ENCODE measurements at regions not wholly inside any gene's neighbourhood (a gene's known extent, or its start where the extent isn't known, plus 50 kb on each side); places are given as distances from the start of the nearest gene placed in this dataset.

DNA sequence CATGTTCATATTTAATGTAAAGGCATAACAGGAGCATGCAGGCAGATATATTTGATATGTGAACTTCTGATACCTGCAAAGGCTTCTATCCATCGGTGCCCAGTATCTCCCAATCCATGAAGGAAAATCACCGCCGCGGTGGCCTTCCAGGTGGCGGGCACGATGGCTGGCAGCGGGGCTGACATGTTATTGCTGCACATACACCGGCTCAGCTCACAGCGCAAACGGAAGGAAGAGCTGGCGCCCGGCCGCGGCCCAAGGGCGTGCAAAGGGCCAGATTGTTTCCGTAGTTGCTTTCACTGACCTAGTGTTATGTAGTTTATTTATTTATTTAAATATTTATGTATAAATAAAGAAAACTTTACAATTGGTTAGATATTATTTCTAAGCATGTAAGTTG is 322.7 kb upstream of the PITX2 start:
- no peaks in the 10 kb centered on the region for H3K27me3 Mint-ChIP-seq
- POLR2A ChIA-PET, result no interaction called here
- H3K36me3 Mint-ChIP-seq, result no peaks in the 10 kb centered on the region
- DNase-seq (no peak), ATAC-seq (ENCODE audit: low read depth) (no peak)
- no peak overlapping the region for H3K4me3 Mint-ChIP-seq
- no peak overlapping the region for H3K27ac Mint-ChIP-seq
- H3K4me1 Mint-ChIP-seq, result no peaks in the 10 kb centered on the region
- H3K9me3 Mint-ChIP-seq, result no peaks in the 10 kb centered on the region

DNA sequence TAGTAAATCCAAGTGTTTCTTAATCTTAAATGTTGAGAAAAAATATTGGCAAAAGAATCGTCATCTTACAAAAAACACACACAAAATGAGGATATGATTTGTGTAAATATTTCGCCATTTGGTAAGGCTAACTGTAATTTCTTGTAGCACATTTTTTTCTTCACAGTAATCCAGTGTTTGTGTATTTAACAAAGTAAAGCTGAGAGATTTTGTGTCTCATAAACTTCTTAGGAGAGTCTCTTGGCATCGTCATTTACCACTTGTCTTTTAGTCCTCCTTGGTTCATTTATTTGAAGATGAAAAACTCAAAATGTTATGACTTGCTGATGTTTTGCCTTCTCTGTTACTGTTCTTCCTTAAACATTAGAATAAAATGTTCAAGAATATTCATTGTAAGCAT is 326.7 kb upstream of the PITX2 start:
- no peak overlapping the region for H3K4me3 Mint-ChIP-seq
- ATAC-seq (ENCODE audit: low read depth) (no peak), DNase-seq (no peak)
- no peaks in the 10 kb centered on the region for H3K4me1 Mint-ChIP-seq
- POLR2A ChIA-PET, result no interaction called here
- no peaks in the 10 kb centered on the region for H3K27me3 Mint-ChIP-seq
- H3K36me3 Mint-ChIP-seq, result no peaks in the 10 kb centered on the region
- H3K9me3 Mint-ChIP-seq, result no peaks in the 10 kb centered on the region
- H3K27ac Mint-ChIP-seq, result no peak overlapping the region

DNA sequence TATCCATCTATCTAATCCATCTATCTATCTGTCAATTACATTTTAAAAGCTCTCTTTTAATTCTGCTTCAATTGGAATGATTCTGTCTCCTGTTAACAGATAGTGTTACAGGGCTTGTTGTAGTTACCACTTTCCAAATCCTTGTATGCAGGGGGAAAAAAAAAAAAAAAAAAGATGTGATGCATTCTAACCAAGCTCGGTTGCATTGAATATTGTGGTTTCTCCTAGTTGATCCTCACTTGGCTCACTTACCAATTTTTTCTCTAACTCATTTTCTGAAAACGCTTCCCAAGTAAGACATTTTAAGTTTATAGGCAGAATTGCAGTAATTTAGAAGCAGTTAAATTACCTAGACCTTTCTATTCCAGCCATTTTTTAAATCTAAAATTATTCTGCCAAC is 327.9 kb upstream of the PITX2 start:
- DNase-seq (no peak), ATAC-seq (ENCODE audit: low read depth) (no peak)
- Mint-ChIP-seq H3K4me1 (no peaks in the 10 kb centered on the region), H3K27ac (no peak overlapping the region), H3K36me3 (no peaks in the 10 kb centered on the region), H3K27me3 (no peaks in the 10 kb centered on the region), H3K4me3 (no peak overlapping the region), H3K9me3 (no peaks in the 10 kb centered on the region)
- POLR2A ChIA-PET, result no interaction called here

DNA sequence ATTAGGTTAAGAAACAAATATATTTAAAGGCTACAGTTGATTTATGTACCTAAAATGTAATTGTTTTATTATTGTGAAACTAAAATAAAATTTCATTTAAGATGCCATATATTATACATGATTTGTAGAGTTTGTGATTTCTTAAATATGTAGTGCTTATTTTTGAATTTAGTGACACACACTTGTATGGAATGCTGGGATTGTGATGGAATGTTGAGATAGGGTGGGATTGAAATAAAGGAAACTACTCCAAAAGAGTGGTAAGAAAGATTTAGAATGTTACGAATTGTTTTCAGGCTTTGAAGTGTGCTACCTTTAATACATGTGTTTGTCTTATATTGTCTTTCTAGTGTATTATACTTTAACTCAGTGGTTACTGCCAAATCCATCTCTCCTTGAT is 330.3 kb upstream of the PITX2 start:
- no peak for ATAC-seq (ENCODE audit: low read depth)
- DNase-seq, result no peak
- H3K27ac Mint-ChIP-seq, result no peak overlapping the region
- POLR2A ChIA-PET, result no interaction called here
- no peak overlapping the region for H3K4me3 Mint-ChIP-seq
- no peaks in the 10 kb centered on the region for H3K36me3 Mint-ChIP-seq
- no peaks in the 10 kb centered on the region for H3K27me3 Mint-ChIP-seq
- H3K9me3 Mint-ChIP-seq, result no peaks in the 10 kb centered on the region
- no peaks in the 10 kb centered on the region for H3K4me1 Mint-ChIP-seq

DNA sequence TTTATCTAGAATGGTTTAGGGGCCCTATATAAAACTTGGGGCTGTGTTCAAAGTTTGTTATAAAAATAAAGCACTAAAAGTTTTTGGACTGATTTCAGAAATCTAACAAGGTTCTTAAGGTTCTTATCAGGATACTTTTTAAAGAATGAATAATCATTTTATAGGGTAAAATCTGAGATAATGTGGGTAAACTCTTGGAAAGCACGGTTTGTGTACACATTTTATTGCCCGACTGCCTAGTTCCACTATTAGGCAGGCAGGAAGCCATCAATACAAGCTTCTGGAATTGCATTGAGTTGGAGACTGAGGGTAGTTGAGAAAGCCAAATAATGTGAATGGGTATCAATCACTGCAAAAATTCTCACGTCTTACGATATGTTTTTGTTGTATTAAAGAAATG is 331.0 kb upstream of the PITX2 start:
- no peaks in the 10 kb centered on the region for H3K36me3 Mint-ChIP-seq
- no peak overlapping the region for H3K4me3 Mint-ChIP-seq
- H3K27ac Mint-ChIP-seq, result no peak overlapping the region
- H3K27me3 Mint-ChIP-seq, result no peaks in the 10 kb centered on the region
- DNase-seq (no peak), ATAC-seq (ENCODE audit: low read depth) (no peak)
- H3K4me1 Mint-ChIP-seq, result no peaks in the 10 kb centered on the region
- H3K9me3 Mint-ChIP-seq, result no peaks in the 10 kb centered on the region
- POLR2A ChIA-PET, result no interaction called here

DNA sequence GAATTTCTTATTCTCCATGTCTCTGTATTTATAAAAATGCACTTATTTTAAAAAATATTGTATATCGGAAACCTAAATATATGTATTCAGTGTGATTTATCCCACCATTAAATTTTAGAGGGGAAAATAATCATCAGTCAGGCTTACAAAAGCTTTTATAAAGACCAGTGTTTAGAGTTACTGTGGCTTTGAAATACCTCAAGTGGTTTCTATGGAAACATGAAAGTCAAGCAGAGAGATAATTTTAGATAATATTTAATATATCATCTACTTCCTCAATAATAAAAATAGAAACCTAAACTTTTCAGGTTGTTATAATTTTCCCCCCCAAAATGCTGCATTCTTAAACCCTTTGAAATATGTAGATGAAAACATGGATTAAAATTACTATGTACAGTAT is 332.9 kb upstream of the PITX2 start:
- Mint-ChIP-seq H3K4me3 (no peak overlapping the region), H3K4me1 (no peaks in the 10 kb centered on the region), H3K9me3 (no peaks in the 10 kb centered on the region), H3K27ac (no peak overlapping the region), H3K27me3 (no peaks in the 10 kb centered on the region), H3K36me3 (no peaks in the 10 kb centered on the region)
- POLR2A ChIA-PET, result no interaction called here
- no peak for ATAC-seq (ENCODE audit: low read depth)
- no peak for DNase-seq

DNA sequence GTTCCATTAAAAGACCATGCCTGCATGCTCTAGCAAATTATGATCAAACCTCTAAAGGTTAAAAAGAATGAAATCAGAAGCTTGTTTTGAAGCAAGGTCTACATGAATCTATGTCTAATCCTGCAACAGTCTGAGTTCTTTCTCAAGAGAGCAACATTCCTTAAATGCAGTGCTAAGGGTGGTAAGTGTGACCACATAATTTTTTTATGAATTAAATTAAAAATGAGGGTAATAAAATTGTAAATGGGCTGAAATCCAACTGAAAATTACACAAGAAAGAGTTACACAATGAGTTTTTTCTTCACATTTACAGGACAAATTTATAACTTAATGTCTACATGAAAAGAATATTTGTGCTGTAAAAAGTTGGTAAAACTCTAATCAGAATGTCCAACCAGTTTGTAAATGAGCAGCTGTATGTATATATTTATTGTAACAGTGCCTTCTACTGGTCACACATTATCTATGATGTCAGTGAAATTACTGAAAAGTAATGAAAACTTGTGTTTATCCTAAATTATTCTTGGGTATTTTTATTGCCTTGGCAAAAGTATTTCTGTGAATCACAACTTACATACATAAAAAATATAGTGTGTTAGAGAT is 336.3 kb upstream of the PITX2 start:
- H3K9me3 Mint-ChIP-seq, result no peaks in the 10 kb centered on the region
- POLR2A ChIA-PET, result no interaction called here
- DNase-seq (no peak), ATAC-seq (ENCODE audit: low read depth) (no peak)
- no peaks in the 10 kb centered on the region for H3K27me3 Mint-ChIP-seq
- no peak overlapping the region for H3K27ac Mint-ChIP-seq
- no peak overlapping the region for H3K4me3 Mint-ChIP-seq
- H3K36me3 Mint-ChIP-seq, result no peaks in the 10 kb centered on the region
- H3K4me1 Mint-ChIP-seq, result no peaks in the 10 kb centered on the region

DNA sequence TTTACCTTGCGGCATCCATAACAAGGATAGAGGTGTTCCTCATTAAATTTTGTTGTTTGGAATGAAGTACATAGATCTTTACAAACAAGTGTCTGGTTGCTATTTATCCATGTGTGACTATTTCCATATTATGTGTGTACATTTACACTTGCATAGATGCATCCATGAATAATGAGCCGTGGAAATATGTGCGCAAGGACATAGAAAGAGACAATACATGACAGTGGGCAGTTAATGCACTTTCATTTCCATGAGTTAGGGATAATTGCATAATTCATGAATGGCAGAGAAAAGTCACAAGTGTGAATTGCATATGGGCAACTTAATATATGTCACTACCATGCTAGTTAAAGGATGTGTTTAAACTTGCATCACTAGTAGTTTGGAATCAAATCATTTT is 338.2 kb upstream of the PITX2 start:
- POLR2A ChIA-PET, result no interaction called here
- H3K4me3 Mint-ChIP-seq, result no peak overlapping the region
- ATAC-seq (ENCODE audit: low read depth) (no peak), DNase-seq (no peak)
- H3K36me3 Mint-ChIP-seq, result no peaks in the 10 kb centered on the region
- no peaks in the 10 kb centered on the region for H3K27me3 Mint-ChIP-seq
- no peak overlapping the region for H3K27ac Mint-ChIP-seq
- no peaks in the 10 kb centered on the region for H3K9me3 Mint-ChIP-seq
- no peaks in the 10 kb centered on the region for H3K4me1 Mint-ChIP-seq

DNA sequence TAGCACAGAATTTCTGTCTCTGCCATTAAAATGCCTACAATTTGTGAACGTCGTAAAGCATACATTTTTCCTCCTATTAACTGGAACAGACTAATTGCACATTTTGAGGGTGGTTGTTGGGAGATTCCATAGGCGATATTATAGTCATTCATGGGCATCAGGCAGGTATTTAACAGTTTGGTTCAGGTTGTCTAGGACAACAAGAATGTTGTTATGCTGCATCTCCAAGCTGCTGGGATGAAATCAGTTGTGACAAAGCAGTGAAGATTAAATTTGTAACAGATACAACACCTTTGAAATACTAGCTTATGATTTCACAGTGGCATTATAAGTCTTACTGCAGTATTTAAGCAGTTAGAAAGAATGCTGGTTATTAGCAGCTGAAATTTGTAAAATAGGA is 339.7 kb upstream of the PITX2 start:
- ATAC-seq (ENCODE audit: low read depth) (no peak), DNase-seq (no peak)
- no peaks in the 10 kb centered on the region for H3K9me3 Mint-ChIP-seq
- no peak overlapping the region for H3K27ac Mint-ChIP-seq
- POLR2A ChIA-PET, result no interaction called here
- no peaks in the 10 kb centered on the region for H3K36me3 Mint-ChIP-seq
- no peaks in the 10 kb centered on the region for H3K27me3 Mint-ChIP-seq
- no peaks in the 10 kb centered on the region for H3K4me1 Mint-ChIP-seq
- no peak overlapping the region for H3K4me3 Mint-ChIP-seq

DNA sequence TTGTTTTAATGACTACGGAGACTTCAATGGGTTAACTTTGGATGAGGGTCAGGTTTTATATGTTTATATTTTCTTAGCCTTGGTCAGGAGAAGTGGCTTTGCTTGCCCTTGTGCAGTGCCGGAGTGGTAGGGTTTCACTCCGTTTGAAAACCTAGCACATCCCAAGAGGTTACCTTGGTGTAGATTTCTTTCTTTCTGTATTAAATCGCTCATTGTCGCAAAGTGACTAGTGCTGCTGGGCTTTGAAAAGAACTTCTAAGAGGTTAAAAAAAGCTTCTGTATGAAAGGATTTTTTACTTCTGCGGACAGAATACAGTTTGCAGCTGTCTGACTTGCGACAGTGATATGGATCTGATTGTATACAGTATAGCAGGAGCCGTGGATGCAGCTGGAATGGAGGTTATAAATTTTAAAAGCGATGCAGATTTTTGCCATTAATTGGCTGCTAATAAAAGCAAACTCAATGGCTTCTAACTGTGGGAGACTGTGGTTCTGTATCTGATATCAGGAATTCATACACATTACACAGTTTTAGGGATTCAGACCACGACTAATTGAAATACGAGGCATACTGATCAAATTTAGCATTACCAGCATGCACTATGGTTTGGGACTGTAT is 340.9 kb upstream of the PITX2 start:
- no peaks in the 10 kb centered on the region for H3K27me3 Mint-ChIP-seq
- no peak overlapping the region for H3K27ac Mint-ChIP-seq
- no peaks in the 10 kb centered on the region for H3K4me1 Mint-ChIP-seq
- POLR2A ChIA-PET, result no interaction called here
- no peaks in the 10 kb centered on the region for H3K36me3 Mint-ChIP-seq
- H3K4me3 Mint-ChIP-seq, result no peak overlapping the region
- DNase-seq (no peak), ATAC-seq (ENCODE audit: low read depth) (no peak)
- no peaks in the 10 kb centered on the region for H3K9me3 Mint-ChIP-seq

DNA sequence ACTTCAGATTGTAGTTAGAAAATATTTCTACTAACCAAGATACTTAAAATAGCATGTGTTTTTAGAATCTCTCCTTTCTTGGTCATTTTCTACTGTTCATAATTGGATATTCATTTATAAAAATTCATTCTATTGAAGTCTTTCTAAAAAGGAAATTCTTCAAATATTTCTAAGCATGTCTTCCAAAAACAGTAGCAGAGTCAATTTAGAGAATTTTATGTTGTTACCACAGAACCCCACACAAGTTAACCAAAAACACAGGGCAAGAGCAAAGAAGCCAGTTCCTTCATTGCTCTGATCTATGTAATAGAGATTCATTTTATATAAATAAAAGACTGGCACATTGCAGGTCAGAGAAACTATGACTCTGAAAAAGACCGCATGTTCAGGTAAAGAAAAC is 345.1 kb upstream of the PITX2 start:
- POLR2A ChIA-PET, result no interaction called here
- Mint-ChIP-seq H3K36me3 (no peaks in the 10 kb centered on the region), H3K4me3 (no peak overlapping the region), H3K4me1 (no peaks in the 10 kb centered on the region), H3K9me3 (no peaks in the 10 kb centered on the region), H3K27ac (no peak overlapping the region), H3K27me3 (no peaks in the 10 kb centered on the region)
- ATAC-seq (ENCODE audit: low read depth), result no peak
- no peak for DNase-seq

DNA sequence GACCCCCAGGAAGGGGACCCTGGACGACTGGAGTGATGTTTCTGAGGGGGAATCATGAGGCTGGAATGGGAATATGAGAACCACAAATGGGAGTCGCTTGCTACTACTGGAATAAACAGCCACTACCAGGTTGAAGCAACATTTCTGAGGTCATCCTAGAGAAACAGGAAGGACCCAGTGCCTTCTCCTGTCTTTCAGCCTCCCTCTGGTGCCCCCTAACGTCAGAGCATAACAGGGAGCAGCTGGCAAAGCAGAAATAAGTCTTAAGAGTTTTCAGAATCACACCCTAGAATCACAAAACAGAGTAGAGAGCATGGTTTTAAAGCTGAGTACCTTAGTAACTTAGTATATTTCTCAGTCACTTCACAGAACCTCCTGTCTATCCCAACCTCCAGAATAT is 347.8 kb upstream of the PITX2 start:
- Mint-ChIP-seq H3K9me3 (no peaks in the 10 kb centered on the region), H3K27ac (no peak overlapping the region), H3K36me3 (no peaks in the 10 kb centered on the region), H3K27me3 (no peaks in the 10 kb centered on the region), H3K4me3 (no peak overlapping the region), H3K4me1 (no peaks in the 10 kb centered on the region)
- no peak for DNase-seq
- no peak for ATAC-seq (ENCODE audit: low read depth)
- POLR2A ChIA-PET, result no interaction called here

DNA sequence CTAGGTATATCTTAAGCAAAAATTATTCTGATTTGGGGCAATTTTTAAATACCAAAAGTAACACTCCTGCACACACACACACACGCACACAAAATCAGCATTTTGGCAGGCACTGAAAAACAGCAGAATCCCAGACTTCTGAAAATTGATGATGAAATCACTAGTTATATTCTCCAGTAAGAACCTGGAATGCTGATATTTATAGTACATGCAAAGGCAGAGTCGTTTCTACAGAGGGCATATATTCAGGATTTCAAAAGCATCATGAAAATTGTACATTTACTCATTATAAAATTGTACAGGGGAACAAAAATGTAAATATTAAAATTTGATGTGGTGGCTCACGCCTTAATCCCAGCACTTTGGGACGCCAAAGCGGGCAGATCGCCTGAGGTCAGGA is 352.5 kb upstream of the PITX2 start:
- Mint-ChIP-seq H3K27ac (no peak overlapping the region), H3K36me3 (no peaks in the 10 kb centered on the region), H3K4me1 (no peaks in the 10 kb centered on the region), H3K4me3 (no peak overlapping the region), H3K9me3 (no peaks in the 10 kb centered on the region), H3K27me3 (no peaks in the 10 kb centered on the region)
- no peak for DNase-seq
- no peak for ATAC-seq (ENCODE audit: low read depth)
- POLR2A ChIA-PET, result no interaction called here

DNA sequence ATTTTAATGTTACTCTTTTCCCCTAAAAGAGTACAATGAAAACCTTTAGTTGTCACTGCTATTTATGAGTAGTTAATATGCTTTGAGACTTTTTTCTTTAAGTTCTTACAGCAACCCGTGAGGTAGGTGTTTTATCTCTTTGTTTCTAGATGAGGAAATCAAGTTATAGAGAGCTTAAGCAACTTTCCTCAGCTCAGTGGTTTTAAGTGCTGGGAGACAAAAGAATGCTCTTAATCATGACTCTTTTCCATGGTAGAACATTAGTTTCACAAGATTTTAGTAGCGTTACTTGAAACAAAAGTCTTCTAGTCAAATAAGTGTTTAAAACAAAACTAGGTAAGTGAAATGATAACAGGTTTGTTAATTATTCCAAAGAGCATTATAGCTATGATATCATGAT is 354.7 kb upstream of the PITX2 start:
- POLR2A ChIA-PET, result no interaction called here

DNA sequence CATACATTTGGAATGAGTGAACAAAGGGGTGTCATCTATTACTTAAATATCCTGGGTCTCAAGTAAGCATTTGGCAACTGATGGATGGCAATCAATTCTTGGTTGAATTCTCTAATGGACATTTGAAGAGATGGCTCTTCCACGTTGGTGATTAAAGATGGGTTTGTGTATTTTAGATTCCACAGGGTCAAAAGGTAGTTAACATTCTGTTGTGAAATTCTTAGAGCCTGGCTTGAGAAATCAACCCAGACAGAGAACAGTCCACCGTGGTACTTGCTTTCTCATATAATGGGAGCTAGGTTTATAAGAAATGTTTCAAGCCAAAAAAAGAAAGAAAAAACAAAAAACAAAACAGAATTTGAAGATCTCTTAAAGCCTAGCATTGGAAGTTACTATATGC is 355.9 kb upstream of the PITX2 start:
- Mint-ChIP-seq H3K27me3 (no peaks in the 10 kb centered on the region), H3K4me3 (no peak overlapping the region), H3K36me3 (no peaks in the 10 kb centered on the region), H3K9me3 (no peaks in the 10 kb centered on the region), H3K4me1 (no peaks in the 10 kb centered on the region), H3K27ac (no peak overlapping the region)
- DNase-seq (no peak), ATAC-seq (ENCODE audit: low read depth) (no peak)
- POLR2A ChIA-PET, result no interaction called here

More for the DNA sequence above, 354.7 kb upstream of the PITX2 start:
- ATAC-seq (ENCODE audit: low read depth) (no peak), DNase-seq (no peak)
- no peaks in the 10 kb centered on the region for H3K4me1 Mint-ChIP-seq
- H3K36me3 Mint-ChIP-seq, result no peaks in the 10 kb centered on the region
- H3K27me3 Mint-ChIP-seq, result no peaks in the 10 kb centered on the region
- no peak overlapping the region for H3K4me3 Mint-ChIP-seq
- H3K9me3 Mint-ChIP-seq, result no peaks in the 10 kb centered on the region
- no peak overlapping the region for H3K27ac Mint-ChIP-seq
